T-helper 2 cell (primary cell): ENCODE measurements at regions not wholly inside any gene's neighbourhood (a gene's known extent, or its start where the extent isn't known, plus 50 kb on each side); places are given as distances from the start of the nearest gene placed in this dataset.

Experiments
- DNase-seq, 5 experiments: peaks; one replicate each; pipeline versions ENCODE4 v3.0.0 to v3.0.0-alpha.2; 2012 to 2022

DNA sequence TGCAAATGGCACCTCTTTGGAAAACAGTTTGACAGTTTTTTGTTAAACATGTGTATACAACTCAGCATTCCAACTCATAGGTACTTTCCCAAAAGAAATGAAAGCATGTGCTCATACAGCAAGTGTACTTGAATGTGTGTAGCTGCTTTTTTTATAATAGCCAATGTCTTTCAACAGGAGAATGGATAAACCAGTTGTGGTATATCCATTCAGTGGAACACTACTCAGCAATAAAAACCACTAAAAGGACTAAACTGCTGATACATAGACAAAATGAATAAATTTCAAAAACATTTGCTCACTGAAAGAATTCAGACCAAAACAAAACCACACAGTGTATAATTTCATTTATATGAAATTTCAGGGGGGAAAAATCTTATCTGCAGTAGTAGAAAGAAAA is 267.3 kb downstream of the NR2F1-AS1 start:
- no peak for DNase-seq

DNA sequence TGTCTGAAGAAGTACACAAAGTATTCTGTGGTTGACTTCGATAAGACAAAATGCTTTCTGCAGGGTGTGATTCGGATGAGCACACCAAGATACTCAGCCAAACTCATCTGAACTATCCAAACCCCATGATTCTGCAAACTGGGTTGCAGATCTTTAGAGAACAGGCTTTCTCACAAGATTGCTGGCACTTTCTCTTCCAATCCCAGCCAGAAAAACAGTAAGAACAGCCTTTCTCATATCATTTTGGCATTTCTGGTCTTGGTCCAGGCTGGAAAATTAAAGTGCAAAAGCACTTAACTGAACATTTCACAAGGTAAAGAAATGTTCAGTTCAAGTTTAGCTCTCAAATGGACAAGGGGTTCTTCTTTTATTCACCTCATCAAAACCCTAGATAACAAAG is 269.1 kb downstream of the NR2F1-AS1 start:
- DNase-seq: no peak

GRCh38 chr5:93307557-93307956 is 273.5 kb downstream of the NR2F1-AS1 start:
- no peak for DNase-seq

DNA sequence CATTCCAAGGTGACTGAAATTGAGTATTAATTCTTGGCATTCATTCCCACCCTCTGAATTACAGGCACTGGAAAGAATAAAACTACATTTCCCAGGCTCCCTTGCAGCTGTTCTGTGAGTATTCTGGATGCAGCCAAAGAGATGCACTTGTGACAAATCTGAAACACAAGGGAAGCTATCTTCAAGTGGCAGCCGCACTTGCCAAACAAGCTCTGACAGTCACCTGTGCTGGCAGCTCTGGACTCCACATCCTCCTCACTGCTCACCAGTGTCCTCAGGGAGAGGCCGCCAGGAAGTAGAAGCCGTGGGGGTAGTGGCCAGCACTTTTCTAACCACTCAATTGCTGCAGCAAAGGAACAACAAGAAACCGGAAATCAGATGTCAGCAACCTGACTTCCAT is 275.0 kb downstream of the NR2F1-AS1 start:
- DNase-seq: no peak

GRCh38 chr5:93304456-93305250 is 276.4 kb downstream of the NR2F1-AS1 start:
- no peak for DNase-seq

- no peak for DNase-seq
Observed at GRCh38 chr5:93303291-93303691, 277.7 kb downstream of the NR2F1-AS1 start.

- DNase-seq: no peak
Observed at GRCh38 chr5:93302711-93303110, 278.3 kb downstream of the NR2F1-AS1 start.

GRCh38 chr5:93300945-93301344 is 280.1 kb downstream of the NR2F1-AS1 start:
- no peak for DNase-seq

DNA sequence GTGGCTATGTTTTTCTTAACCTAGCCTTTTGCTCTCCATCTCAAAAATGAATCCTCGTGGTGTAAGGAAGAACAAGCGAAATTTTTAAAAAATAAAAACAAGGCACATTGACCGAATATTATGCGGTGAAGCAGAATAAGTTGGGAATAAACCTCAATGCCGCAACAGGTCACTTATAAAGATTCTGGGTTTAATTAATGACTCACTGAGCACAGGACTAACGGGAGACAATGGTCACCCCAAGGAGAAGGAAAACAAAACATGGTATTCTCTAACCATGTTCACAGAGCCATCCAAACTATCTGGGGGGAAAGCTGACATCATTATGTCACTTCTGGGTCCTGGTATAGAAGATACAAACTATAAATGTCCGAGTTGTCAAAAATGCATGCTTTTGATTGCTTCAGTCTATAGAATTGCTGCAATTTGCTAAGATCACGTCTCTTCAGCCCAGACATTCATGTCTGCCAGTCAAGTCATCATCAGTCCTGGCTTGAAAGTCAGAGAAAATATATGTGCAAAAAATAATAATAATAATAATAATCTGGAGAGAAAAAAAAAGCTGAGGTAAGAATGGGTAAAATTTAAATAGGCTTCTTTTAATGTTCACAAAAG is 280.6 kb downstream of the NR2F1-AS1 start:
- DNase-seq: no peak

- no peak for DNase-seq
Observed at GRCh38 chr5:93299681-93300308, 281.2 kb downstream of the NR2F1-AS1 start.

GRCh38 chr5:93297116-93297515 is 283.9 kb downstream of the NR2F1-AS1 start:
- no peak for DNase-seq

- DNase-seq: no peak
Observed at GRCh38 chr5:93296338-93296737, 284.7 kb downstream of the NR2F1-AS1 start.

- DNase-seq: no peak
Observed at GRCh38 chr5:93294996-93295395, 286.0 kb downstream of the NR2F1-AS1 start.

DNA sequence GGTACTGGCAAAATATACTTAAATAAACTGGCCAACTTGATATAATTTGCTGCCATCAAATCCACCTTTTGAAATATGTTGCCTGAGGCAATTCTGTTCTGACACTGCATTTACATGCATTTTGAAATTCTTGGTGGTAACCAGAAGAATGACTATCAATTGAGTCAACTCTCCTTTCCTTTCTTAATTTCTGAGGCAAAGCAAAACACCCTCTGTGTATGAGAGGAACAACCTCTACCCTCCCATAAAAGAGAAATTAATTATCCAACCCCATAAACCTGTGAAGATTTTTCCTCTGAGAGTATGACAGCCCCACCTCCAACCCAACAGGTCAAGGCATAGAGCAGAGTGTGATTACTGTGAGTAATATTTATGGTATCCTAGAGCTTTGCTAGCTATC is 286.8 kb downstream of the NR2F1-AS1 start:
- DNase-seq: no peak

DNA sequence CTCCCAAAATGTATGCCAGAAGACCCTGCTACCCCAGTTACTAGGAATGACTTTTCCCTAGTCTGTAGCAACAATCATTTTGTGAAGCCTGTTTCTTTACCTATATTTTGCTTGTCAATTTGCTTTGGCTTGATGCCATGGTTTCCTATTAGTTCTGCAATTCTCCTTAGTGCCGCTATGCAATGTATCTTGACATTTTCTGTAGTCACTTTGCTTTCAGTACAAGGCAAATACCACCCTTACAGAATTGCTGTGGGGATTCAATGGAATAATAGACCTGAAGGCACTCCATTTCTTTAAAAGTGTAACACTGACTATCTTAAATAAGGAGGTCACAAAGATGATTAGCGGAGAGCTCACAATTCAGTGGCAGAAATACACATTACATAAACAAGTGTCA is 291.1 kb downstream of the NR2F1-AS1 start:
- no peak for DNase-seq

DNA sequence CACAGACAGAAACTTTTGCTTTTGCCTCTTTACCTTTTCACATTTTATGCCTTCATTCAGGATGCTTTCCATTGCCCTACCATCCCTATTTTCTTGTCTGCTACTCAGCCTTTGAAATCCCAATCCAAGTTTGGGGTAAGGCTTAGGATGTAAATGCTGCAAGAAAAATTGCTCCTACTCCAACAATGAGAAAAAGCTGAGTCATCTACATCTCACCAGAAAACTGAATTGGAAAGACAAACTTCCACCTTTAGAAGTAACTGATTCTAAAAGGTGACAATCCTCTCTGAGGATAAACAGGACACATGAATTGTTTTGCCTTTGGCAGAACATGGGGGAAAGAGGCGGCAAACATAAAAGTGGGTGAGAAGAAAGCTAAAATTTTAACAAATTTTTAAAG is 295.6 kb downstream of the NR2F1-AS1 start:
- no peak for DNase-seq

DNA sequence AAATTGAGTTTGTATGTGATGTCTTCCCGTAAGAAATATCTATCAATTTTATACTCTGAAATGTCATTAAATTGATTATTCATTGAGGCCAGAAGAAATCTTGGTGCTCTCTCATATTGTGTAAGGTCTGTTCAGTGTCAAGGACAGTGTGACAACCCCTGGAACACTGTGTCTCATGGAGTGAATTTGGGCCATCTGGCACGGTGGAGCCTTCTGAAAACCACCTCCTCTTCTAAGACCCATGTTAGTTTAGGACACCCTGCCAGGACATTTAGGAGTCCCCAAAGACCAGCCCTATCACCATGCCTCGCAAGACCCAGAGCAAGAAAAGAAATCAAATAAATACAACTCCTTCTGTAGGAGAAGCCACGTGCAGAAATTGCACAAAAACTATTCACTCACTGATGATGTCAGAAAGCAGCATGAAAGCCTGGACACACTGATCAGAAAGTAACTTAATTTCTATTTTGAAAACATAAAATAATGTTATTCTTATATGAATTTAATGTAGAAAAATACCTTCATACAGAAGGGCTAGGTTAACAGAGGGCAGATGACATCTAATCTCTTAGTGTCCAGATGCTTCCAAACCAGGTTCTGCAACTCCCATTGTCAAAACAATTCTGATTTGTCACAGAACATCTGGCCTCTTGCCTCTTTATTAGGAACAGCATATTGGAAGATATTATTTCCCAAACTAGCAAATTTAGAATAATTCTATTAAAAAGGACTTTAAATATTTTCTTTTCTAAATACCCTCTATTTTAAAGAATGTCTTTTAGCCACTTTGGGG is 298.8 kb downstream of the NR2F1-AS1 start:
- no peak for DNase-seq

DNA sequence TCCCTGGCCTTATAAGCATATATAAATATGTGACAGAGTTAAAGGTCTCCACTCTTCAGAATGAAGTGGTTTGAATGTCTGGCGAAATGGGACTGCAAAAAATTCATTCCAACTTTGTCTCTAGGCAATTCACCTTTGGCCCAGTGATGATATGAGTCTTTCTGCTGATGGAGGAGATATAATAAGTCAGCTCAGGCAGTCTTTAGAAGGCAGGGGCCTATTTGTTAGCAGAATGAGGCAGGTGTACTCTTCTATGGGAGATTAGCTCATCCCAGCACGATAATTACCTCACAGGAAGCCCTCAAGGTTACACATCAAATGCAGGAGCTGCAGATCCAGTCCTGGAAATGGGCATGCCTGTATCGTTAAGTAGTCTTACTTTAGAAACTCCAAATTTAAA is 300.5 kb downstream of the NR2F1-AS1 start:
- DNase-seq: no peak

DNA sequence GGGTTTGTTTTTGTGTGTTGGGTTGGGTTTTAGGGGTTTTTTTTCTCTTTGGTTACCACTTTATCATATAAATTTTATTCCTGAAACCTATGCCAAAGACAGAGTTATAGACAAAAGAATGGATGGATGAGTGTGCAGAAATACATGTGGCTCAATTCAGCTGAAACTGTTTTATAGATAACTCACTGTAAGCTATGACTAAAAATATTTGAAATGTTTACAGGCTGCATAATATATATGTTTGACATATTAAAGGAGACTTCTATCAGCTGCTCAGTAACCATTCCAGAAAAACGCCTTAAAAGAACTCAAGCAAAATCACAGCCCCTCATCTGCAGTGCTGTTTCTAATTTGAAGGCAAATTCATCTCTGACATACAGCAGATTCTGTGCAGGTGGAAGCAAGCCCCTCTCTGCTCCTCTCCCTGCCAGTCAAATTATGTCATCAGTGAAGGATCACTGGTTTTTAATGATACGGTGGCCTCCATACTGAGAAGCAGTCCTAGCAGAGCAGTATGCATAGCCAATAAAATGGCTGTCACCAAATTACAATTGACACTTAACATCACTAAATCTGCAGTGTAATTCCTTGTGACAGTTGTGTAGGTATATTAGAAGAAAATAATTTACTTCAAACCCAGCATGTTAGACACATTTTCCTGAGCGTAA is 301.6 kb downstream of the NR2F1-AS1 start:
- DNase-seq: no peak

GRCh38 chr5:93278896-93279295 is 302.1 kb downstream of the NR2F1-AS1 start:
- no peak for DNase-seq

DNA sequence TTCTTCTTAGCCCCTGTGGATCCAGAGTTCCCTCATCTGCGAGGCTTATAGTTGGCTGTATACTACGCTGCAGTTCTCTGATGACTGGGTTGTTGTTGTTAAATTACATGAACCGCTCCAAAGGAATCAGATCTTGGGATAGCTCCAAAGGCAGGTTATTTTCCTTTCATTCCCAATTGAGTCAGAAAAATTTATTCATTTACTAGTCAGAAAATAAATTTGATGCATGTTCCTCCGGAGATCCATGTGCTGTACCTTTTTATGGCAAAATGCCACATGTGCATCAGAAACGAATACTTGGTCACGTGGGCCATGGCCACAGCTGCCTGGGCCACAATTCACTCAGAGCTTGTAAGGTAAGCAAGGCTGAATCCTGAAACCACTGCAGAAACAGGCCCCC is 304.0 kb downstream of the NR2F1-AS1 start:
- DNase-seq: no peak

- DNase-seq: no peak
Observed at GRCh38 chr5:93275376-93275775, 305.6 kb downstream of the NR2F1-AS1 start.

GRCh38 chr5:93274291-93274690 is 306.7 kb downstream of the NR2F1-AS1 start:
- no peak for DNase-seq
